SU-DHL-6 (cell line): ENCODE measurements at regions not wholly inside any gene's neighbourhood (a gene's known extent, or its start where the extent isn't known, plus 50 kb on each side); places are given as distances from the start of the nearest gene placed in this dataset.
A peak's percentile ranks its signal among the peaks of the same experiment; 100 is the strongest.

Experiments used
- H2AFZ ChIP-seq: fragments of 200-600 bp; sonication (generic); 2 replicates; pipeline ENCODE4 v1.6.1; 2014; ENCODE audit warnings: low read depth, mild to moderate bottlenecking, moderate library complexity, mixed read lengths, antibody characterized with exemption, low read length; ENCODE audit not compliant: severe bottlenecking
- H3F3A ChIP-seq: fragments of 200-600 bp; shearing (Covaris generic); 2 replicates; pipeline ENCODE4 v1.6.0; 2016; ENCODE audit warnings: antibody characterized with exemption, mild to moderate bottlenecking; ENCODE audit not compliant: insufficient read depth
- H3K27ac ChIP-seq: fragments of 200-600 bp; sonication (generic); 2 replicates; pipeline ENCODE4 v1.5.1; 2016; ENCODE audit warnings: low read depth, mild to moderate bottlenecking, low read length, moderate library complexity, mixed read lengths
- H3K27me3 ChIP-seq: fragments of 200-600 bp; sonication (generic), shearing (Covaris generic); 2 replicates; pipeline ENCODE4 v1.6.0; 2014; ENCODE audit warnings: mild to moderate bottlenecking, low read length
- H3K36me3 ChIP-seq: fragments of 200-600 bp; sonication (generic); 2 replicates; pipeline ENCODE4 v1.6.1; 2014; ENCODE audit warnings: mild to moderate bottlenecking, low read length, mixed read lengths
- H3K4me2 ChIP-seq: fragments of 300-600, 200-600 bp; shearing (Covaris generic), sonication (generic); 2 replicates; pipeline ENCODE4 v1.6.0; 2014; ENCODE audit warnings: low read length, low read depth, mild to moderate bottlenecking; ENCODE audit not compliant: poor library complexity, severe bottlenecking
- H3K4me3 ChIP-seq: fragments of 200-600 bp; sonication (generic); 2 replicates; pipeline ENCODE4 v1.5.1; 2014; ENCODE audit warnings: antibody characterized with exemption, low read length, mild to moderate bottlenecking, mixed read lengths; ENCODE audit not compliant: insufficient read depth, poor library complexity, severe bottlenecking
- H3K79me2 ChIP-seq: fragments of 200-600 bp; sonication (generic); 2 replicates; pipeline ENCODE4 v1.6.1; 2014; ENCODE audit warnings: mild to moderate bottlenecking, low read length, moderate library complexity; ENCODE audit not compliant: insufficient read depth
- H3K9ac ChIP-seq: fragments of 200-600 bp; sonication (generic); 2 replicates; pipeline ENCODE4 v1.7.0; 2014; ENCODE audit warnings: mild to moderate bottlenecking, low read length
- H3K9me2 ChIP-seq: fragments of 200-600 bp; sonication (generic); replicated peaks from 2 replicates; pipeline ENCODE4 v1.6.1; 2014; ENCODE audit warnings: low read length; ENCODE audit not compliant: insufficient read depth
- H3K9me3 ChIP-seq: fragments of 200-600 bp; sonication (generic); 2 replicates; pipeline ENCODE4 v1.6.1; 2014; ENCODE audit warnings: low read length, mixed read lengths; ENCODE audit not compliant: insufficient read depth
- H4K20me1 ChIP-seq: fragments of 200-600 bp; sonication (generic); 2 replicates; pipeline ENCODE4 v1.6.1; 2014; ENCODE audit warnings: low read depth, mild to moderate bottlenecking, antibody characterized with exemption, low read length, moderate library complexity, mixed read lengths
- EZH2phosphoT487 ChIP-seq: fragments of 200-600 bp; sonication (generic), shearing (Covaris generic); conservative IDR thresholded peaks from 2 replicates; pipeline ENCODE4 v1.6.1; 2018; ENCODE audit warnings: mild to moderate bottlenecking, antibody characterized with exemption, low read length, moderate library complexity, mixed read lengths
- TF ChIP-seq, protein P1 (sequence below): fragments of 200-600 bp; sonication (generic); IDR thresholded peaks from one replicate; pipeline ENCODE4 v1.5.1; 2017; ENCODE audit warnings: antibody characterized with exemption, mild to moderate bottlenecking, low read length, moderate library complexity; ENCODE audit not compliant: insufficient read depth, poor library complexity, severe bottlenecking

DNA sequence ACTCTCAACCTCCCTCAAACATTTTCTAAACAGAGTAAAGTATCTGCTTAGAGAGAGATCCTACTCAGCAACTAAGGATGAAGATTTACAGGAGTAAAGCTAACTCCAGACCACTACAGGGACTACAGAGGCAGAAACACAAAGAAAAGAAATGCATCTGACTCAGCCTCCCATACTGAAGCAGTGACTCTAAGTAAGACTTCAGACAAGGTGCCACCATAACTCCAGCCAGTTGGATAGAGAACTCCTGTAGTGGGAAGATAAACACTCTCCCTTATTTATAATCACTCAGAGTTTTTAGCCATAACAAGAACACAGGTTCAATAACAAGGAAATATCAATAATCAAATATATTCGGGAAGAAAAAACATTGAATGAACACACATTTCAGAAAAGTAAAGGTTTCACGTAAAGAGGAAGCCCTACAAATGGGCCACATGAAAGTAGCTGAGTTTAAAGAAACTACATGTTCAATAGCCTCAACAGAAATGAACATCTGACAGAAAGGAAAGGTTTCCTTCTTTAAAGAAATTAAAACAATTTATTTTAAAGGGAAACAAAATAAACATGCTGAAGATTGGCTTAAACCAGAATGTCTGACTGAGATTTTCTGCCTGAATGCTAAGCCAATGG, 519.9 kb downstream of the KCNJ3 start:
- H3K9me3 ChIP-seq: no peaks in the 10 kb centered on the region
- H3K27ac ChIP-seq: peak overlapping the region; percentile 47
- 0 out of 2 replicates have a peak overlapping the region, but pooled peaks have one; percentile 2 for H3K9ac ChIP-seq
- TF ChIP-seq, protein P1, sequence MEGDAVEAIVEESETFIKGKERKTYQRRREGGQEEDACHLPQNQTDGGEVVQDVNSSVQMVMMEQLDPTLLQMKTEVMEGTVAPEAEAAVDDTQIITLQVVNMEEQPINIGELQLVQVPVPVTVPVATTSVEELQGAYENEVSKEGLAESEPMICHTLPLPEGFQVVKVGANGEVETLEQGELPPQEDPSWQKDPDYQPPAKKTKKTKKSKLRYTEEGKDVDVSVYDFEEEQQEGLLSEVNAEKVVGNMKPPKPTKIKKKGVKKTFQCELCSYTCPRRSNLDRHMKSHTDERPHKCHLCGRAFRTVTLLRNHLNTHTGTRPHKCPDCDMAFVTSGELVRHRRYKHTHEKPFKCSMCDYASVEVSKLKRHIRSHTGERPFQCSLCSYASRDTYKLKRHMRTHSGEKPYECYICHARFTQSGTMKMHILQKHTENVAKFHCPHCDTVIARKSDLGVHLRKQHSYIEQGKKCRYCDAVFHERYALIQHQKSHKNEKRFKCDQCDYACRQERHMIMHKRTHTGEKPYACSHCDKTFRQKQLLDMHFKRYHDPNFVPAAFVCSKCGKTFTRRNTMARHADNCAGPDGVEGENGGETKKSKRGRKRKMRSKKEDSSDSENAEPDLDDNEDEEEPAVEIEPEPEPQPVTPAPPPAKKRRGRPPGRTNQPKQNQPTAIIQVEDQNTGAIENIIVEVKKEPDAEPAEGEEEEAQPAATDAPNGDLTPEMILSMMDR: no peak
- TF ChIP-seq EZH2phosphoT487: no peak
- H3K4me2 ChIP-seq: peak overlapping the region; percentile 53
- H3K79me2 ChIP-seq: no peaks in the 10 kb centered on the region
- no peaks in the 10 kb centered on the region for H4K20me1 ChIP-seq
- H3K27me3 ChIP-seq: no peaks in the 10 kb centered on the region
- H3F3A ChIP-seq: no peaks in the 10 kb centered on the region; the same call in 1 of the 2 replicates
- H2AFZ ChIP-seq: peak overlapping the region; percentile 25
- H3K36me3 ChIP-seq: no peaks in the 10 kb centered on the region
- H3K9me2 ChIP-seq: no peaks in the 10 kb centered on the region
- H3K4me3 ChIP-seq: no peak overlapping the region

GRCh38 chr2:155215037-155215707, 516.7 kb downstream of the KCNJ3 start:
- H3K9me3 ChIP-seq: no peaks in the 10 kb centered on the region
- no peak for TF ChIP-seq EZH2phosphoT487
- TF ChIP-seq, protein P1: no peak
- H3K36me3 ChIP-seq: no peaks in the 10 kb centered on the region
- no peaks in the 10 kb centered on the region for H3K9me2 ChIP-seq
- H4K20me1 ChIP-seq: no peaks in the 10 kb centered on the region
- no peak overlapping the region for H2AFZ ChIP-seq
- H3K27ac ChIP-seq: no peak overlapping the region
- no peak overlapping the region for H3K4me2 ChIP-seq
- H3K79me2 ChIP-seq: no peaks in the 10 kb centered on the region
- H3K4me3 ChIP-seq: no peak overlapping the region
- no peaks in the 10 kb centered on the region for H3F3A ChIP-seq
- no peak overlapping the region for H3K9ac ChIP-seq
- H3K27me3 ChIP-seq: no peaks in the 10 kb centered on the region

- Histone ChIP-seq H3K9ac (no peak overlapping the region), H3K4me3 (no peak overlapping the region), H3K4me2 (no peak overlapping the region), H3K27me3 (no peaks in the 10 kb centered on the region), H3K9me3 (peaks cover 9% of the 10 kb centered on the region; the same call in 1 of the 2 replicates), H3K9me2 (no peaks in the 10 kb centered on the region), H3F3A (no peaks in the 10 kb centered on the region), H3K36me3 (no peaks in the 10 kb centered on the region), H3K27ac (no peak overlapping the region), H4K20me1 (no peaks in the 10 kb centered on the region), H2AFZ (peak overlapping the region; percentile 51), H3K79me2 (no peaks in the 10 kb centered on the region)
- TF ChIP-seq, protein P1: no peak
- no peak for TF ChIP-seq EZH2phosphoT487
These were observed 511.4 kb downstream of the KCNJ3 start for GRCh38 chr2:155209696-155210450.
